ENCODE measurements at regions not wholly inside any gene's neighbourhood (a gene's known extent, or its start where the extent isn't known, plus 50 kb on each side); places are given as distances from the start of the nearest gene placed in this dataset.

DNA sequence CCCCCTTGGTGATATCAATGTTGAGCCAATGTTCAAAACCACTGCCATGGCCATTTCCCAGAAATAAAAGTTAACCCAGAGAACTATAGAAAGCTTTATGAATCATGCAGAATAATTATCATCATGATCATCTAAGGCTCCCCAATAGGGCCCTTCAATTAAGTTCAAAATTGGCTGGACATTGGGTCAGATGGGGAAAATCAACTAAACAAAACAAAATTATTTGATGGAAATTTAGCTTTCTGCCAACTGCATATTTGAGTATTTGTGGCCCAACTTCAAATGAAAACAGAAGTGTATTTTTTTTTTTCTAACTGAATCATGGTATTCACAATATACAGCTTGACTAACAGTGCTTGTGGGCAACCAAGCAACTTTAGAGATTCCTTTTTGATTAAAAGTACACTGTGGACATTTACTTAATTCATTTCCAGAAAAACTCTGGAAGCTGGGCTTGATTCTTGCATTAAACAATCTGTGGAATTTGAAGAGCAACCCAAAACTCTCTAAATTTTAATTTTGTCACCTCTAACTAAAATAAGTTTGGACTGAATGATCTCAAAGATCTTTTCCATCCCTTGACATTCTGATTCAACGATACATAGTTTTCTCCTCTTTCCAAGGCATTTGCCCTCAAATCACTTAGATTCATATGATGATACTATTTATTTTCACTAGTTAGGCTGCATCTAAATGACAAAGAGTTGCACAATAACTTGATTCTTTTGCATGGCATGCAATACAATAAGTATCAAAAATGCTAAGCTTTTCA, 203.2 kb downstream of the AHR start:
- no peak for TF ChIP-seq CTCF (IDR thresholded peaks at IDR 0.05)
- TF ChIP-seq POLR2A (IDR thresholded peaks at IDR 0.05) = no peak

All from tibial nerve (tissue), 3 donors.